Left kidney (tissue), 1 donor: ENCODE measurements at regions not wholly inside any gene's neighbourhood (a gene's known extent, or its start where the extent isn't known, plus 50 kb on each side); places are given as distances from the start of the nearest gene placed in this dataset.
"Not testable (repeated sequence)": the region's sequence is repeated elsewhere in the genome, so short reads cannot be mapped to it uniquely, and the experiment has no call there.

Source experiments
- DNase-seq: peaks from one replicate; pipeline ENCODE4 v3.0.0-alpha.2; 2013

DNA sequence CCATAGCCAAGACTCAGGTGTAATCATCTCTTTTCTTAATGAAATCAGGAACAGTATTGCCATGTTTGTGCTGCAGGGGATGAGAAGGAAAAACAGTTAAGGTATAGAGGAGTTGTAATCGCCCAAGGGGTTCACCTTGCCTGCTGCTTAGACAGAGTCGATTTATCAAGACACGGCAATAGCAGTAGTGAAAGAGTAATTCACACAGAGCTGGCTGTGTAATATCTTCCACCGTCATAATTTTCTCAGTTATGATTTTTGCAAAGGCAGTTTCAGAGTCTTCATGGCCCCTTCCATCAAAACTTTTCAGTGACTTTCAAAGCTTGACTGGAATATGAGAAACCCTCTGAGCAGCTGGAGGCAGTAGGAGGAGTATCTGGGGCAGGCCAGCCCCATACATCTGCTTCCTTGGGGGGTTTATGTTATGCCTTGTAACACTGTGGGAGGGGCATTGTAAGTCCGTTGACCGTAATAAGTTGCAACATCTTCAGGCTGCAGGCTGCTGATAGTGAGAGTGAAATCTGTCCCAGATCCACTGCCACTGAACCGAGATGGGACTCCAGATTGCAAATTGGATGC lies 605.4 kb downstream of the RPIA start:
- DNase-seq: not testable (repeated sequence)

DNA sequence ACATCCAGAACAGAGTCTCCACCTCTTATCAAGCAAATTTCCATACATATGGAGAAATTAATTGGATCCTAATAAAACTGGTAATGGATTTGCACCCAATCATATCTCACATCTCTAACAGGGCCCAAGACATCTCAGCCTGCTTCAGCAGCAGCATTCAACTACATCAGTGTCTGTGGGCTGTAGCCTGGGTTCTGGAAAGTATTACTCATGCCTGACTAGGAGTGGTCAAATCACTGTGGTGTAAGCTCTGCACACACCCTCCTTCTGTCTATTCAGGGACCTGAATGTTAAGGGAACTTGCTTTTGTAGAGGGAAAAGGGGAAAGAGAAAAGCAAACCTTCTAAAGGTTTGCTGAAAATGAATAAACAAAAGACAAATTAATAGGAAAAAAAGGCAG lies 607.7 kb downstream of the RPIA start:
- not testable (repeated sequence) for DNase-seq

GRCh38 chr2:89305623-89306022 lies 614.1 kb downstream of the RPIA start:
- not testable (repeated sequence) for DNase-seq

- DNase-seq: not testable (repeated sequence)
Measured at GRCh38 chr2:89306869-89307637, 615.6 kb downstream of the RPIA start.

GRCh38 chr2:89318990-89319389 lies 627.5 kb downstream of the RPIA start:
- not testable (repeated sequence) for DNase-seq

GRCh38 chr2:89325894-89326293 lies 634.4 kb downstream of the RPIA start:
- not testable (repeated sequence) for DNase-seq

- DNase-seq: not testable (repeated sequence)
Measured at GRCh38 chr2:89326455-89326854, 635.0 kb downstream of the RPIA start.

DNA sequence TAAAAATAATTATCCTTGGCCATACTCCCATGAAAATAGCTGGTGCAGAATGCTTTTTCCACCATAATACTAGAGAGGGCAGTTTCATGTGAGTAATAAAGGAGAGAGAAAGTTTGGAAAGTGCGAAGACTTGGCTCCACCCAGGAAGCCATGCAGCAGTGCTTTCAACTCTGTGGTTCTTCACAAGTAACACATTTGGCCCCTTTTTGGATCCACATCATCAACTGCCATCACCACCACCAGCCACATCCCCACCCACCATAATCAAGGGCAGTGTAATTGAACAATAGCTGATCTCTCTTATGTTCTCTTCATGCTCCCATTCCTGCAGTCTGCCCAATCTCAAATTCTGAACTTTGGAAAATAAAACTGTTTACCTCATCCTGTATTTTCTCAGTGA lies 637.3 kb downstream of the RPIA start:
- not testable (repeated sequence) for DNase-seq
